GM12873 (cell line): ENCODE measurements at regions not wholly inside any gene's neighbourhood (a gene's known extent, or its start where the extent isn't known, plus 50 kb on each side); places are given as distances from the start of the nearest gene placed in this dataset.

Experiments
- TF ChIP-seq, protein P1 (sequence below): IDR thresholded peaks from 2 replicates; pipeline ENCODE4 v1.5.1; 2012; ENCODE audit warnings: low read depth, mild to moderate bottlenecking, moderate library complexity, low read length, control low read depth; ENCODE audit not compliant: insufficient read depth; ENCODE audit errors: missing control alignments

DNA sequence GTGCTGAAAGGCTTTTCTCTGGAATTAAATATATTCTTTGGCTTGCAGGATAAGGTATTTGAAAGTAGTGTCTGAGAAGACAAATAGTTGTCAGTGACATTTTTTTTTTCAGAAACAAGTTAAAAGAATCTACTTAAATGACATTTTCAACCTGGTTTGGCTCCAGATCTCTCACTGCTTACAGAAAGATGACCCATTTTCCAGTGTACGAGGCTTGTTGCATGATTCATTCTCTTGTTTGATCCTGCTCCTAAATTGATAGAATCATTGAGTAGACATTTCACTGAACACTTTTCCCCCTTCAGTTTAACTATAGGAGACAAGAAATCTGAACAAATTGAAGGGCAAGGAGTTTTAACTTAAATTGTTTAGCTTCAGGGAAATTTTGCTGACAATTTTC is 546.1 kb downstream of the ZNF608 start:
- TF ChIP-seq, protein P1, sequence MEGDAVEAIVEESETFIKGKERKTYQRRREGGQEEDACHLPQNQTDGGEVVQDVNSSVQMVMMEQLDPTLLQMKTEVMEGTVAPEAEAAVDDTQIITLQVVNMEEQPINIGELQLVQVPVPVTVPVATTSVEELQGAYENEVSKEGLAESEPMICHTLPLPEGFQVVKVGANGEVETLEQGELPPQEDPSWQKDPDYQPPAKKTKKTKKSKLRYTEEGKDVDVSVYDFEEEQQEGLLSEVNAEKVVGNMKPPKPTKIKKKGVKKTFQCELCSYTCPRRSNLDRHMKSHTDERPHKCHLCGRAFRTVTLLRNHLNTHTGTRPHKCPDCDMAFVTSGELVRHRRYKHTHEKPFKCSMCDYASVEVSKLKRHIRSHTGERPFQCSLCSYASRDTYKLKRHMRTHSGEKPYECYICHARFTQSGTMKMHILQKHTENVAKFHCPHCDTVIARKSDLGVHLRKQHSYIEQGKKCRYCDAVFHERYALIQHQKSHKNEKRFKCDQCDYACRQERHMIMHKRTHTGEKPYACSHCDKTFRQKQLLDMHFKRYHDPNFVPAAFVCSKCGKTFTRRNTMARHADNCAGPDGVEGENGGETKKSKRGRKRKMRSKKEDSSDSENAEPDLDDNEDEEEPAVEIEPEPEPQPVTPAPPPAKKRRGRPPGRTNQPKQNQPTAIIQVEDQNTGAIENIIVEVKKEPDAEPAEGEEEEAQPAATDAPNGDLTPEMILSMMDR, result no peak

DNA sequence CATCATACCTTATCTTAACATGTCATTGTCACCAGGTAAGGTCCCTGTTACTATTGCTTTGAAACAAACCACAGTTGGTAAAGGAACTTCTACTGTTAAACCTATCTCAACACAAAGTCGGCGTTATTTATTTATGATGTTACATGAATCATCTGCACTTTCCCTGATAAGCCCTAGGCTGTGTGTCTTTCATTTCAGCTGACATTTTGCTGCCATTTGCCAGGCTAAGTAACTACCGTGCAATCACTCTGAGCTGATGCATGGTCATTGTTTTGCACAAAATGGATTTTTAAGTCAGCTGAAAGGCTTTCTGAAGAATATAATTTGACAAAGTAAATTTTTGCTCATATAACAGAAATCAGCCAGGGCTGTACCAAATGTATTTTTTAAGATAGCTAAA is 546.5 kb downstream of the ZNF608 start:
- TF ChIP-seq, protein P1, result no peak

GRCh38 chr5:124195411-124195810 is 551.0 kb downstream of the ZNF608 start:
- TF ChIP-seq, protein P1, result no peak

DNA sequence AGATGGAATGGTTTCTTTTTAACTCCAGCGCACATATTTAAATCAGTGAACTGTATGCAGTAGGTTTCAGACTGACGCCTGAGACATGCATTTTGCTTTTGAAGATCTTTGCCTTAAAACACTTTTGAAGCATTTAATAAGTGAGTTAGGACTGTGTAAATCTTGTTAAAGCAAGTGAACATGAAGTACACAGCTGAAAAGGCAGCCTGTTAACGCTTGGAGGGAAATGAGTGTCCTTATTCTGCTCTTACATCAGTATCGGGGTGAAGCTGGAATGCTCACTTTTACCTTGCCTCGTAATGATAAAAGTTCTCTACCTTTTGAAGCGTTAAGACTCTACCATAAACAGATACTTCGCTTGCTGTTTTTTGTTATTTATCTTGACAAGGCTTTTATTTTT is 552.2 kb downstream of the ZNF608 start:
- TF ChIP-seq, protein P1, result no peak

DNA sequence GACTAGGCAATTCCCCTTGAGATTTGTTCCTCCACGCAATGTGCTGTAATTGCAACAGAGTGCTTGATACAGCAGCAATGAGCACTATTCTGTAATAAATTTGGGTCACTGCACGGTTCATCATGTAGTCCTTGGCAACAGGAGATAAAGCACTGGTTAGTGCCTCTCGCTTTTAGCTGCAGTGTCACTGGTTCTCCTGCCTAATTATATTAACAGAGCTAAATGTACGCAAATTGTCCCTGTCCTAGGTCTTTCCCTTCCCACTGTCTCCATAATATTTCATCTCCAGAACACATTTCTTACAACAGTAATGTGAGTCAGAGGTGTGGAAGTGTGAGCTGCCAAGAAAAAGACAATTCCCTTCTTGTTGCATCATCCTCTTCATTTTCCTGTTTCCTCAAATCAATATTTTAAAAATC is 553.1 kb downstream of the ZNF608 start:
- TF ChIP-seq, protein P1, result no peak

DNA sequence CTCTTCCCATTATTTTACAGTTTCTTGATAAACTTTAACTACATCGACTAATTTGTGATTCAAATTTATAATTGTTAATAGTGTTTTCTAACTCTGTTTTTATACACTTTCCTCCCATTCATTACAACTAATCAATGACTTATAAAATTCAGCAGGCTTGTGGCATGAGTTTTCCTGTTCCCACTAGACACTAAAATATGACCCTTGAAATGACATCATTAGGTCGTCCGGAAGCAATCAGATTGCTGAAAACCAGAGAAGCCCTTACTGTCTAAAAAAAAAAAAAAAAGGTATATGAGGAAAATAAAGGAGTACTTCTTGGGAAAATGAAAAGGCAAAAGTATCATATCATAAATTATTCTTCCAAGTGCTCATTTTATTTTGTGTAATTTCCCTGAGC is 553.7 kb downstream of the ZNF608 start:
- TF ChIP-seq, protein P1, result no peak

GRCh38 chr5:124185716-124186115 is 560.7 kb downstream of the ZNF608 start:
- TF ChIP-seq, protein P1, result no peak
